ENCODE measurements at regions not wholly inside any gene's neighbourhood (a gene's known extent, or its start where the extent isn't known, plus 50 kb on each side); places are given as distances from the start of the nearest gene placed in this dataset.

DNA sequence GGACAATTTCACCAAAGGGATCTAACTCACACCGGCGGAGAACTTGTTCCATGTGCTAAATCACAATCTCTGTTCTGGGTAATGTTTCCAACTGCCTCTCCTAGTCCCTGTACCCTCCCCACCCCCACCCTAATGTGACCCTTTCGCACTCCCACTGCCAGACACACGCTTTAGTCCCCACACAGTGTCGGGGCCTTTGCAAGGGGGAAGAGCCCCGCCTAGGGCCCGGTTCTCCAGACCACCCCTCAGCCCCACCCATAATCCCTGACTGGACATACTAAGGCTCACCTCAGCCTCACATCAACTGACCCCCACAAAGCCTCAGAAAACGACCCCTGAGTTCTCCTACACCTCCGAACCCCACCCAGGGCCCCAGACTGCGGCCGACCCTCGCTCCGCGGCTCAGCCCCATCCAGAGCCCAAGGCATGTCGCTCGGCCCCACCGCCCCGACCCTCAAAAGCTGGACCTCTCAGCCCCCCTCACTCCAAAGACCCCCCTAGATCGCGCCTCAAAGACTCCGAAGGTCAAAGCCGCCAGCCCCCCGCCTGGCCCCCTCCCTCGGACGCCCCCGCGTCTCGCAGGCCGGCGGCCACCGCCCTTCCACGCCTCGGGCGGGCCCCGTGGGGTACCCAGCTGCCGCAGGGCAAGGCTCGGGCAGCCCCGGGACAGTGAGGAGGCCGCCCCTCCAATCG, 72.0 kb upstream of the MAP4 start:
- H3K79me1 ChIP-seq (ENCODE audit: low read depth in 1 of 2, low read length in 2 of 2), result peaks cover 0 to 37% of the 10 kb centered on the region in 2 experiments; a peak in 3 of 4 replicates
- peak overlapping the region; percentile 98 for H3K9ac ChIP-seq (ENCODE audit: low read depth, low read length)
- BruUV-seq (replicated peaks), result no TSS peak
- H3K4me3 ChIP-seq (ENCODE audit: insufficient read depth, low read depth, low read length), result peak overlapping the region; percentile 83
- H3K4ac ChIP-seq (ENCODE audit: low read depth, low read length), result peak overlapping the region; percentile 97
- H3K14ac ChIP-seq (replicated peaks; ENCODE audit: low read depth, low read length), result peak overlapping the region; percentile 99
- H2BK120ac ChIP-seq (ENCODE audit: low read depth, low read length), result peak overlapping the region; percentile 79
- H3K56ac ChIP-seq (ENCODE audit: extremely low read depth, insufficient read depth, low read length), result peak overlapping the region; percentile 98
- POLR2A ChIA-PET (ENCODE audit: unreplicated experiment), result interaction anchor here (0.6 to 1.0 kb wide), 2 partner anchors 90 to 188 kb away, joined by 3 to 4 read pairs; no protein-coding TSS in a partner anchor
- ATAC-seq (ENCODE audit: low read depth) (peak; percentile 0), DNase-seq (no peak)
- peak overlapping the region; percentile 58 for H4K5ac ChIP-seq (ENCODE audit: low read depth, low read length)
- 0% methylated on average over 13 of the region's 40 CpGs; no CpG with 5 or more reads in 1 of the 2 experiments for WGBS, 2 experiments (ENCODE audit: extremely low coverage in 2 of 2, insufficient read length in 1 of 2)
- H3K9me1 ChIP-seq (ENCODE audit: insufficient read depth, low read length), result peaks cover 2% of the 10 kb centered on the region; the same call in 1 of the 2 replicates
- peak overlapping the region; percentile 31; the same call in 1 of the 2 replicates for H2BK20ac ChIP-seq (ENCODE audit: low read depth, low read length)
- intact Hi-C loops (cut with micrococcal nuclease) (loop anchor here (1.0 to 5.0 kb wide), 3 partner anchors 51 to 96 kb away; no protein-coding TSS in a partner anchor), in situ Hi-C loops (cut with MboI; ENCODE audit: low sequenced_read_pairs) (no loop called here), dilution Hi-C loops (cut with HindIII; ENCODE audit: low sequenced_read_pairs, unreplicated experiment) (no loop called here)
- peak overlapping the region; percentile 72 to 90 for H4K8ac ChIP-seq (ENCODE audit: low read depth in 2 of 2, low read length in 2 of 2)
- H2AFZ ChIP-seq (replicated peaks; ENCODE audit: low read length, poor library complexity), result peak overlapping the region; percentile 100
- peaks cover 47% of the 10 kb centered on the region for H4K20me1 ChIP-seq (ENCODE audit: insufficient read depth, low read length)
- H2AK5ac ChIP-seq (ENCODE audit: low read depth, low read length), result peak overlapping the region; percentile 89
- peak overlapping the region; percentile 99 for H2AK9ac ChIP-seq (replicated peaks; ENCODE audit: low read depth, low read length, poor library complexity)
- H3K27me3 ChIP-seq (ENCODE audit: control insufficient read depth, insufficient read depth, low read length), result no peaks in the 10 kb centered on the region
- peaks cover 4% of the 10 kb centered on the region; the same call in 1 of the 2 replicates for H3K36me3 ChIP-seq (ENCODE audit: control insufficient read depth, insufficient read depth, low read length)
- no peaks in the 10 kb centered on the region for H3K9me3 ChIP-seq (ENCODE audit: control insufficient read depth, insufficient read depth, low read length)
- CTCF ChIA-PET, result interaction anchor here (0.6 to 2.6 kb wide), 5 partner anchors 61 to 230 kb away, joined by 3 to 9 read pairs (median 7); no protein-coding TSS in a partner anchor
- H2BK5ac ChIP-seq (ENCODE audit: low read depth, low read length, poor library complexity, severe bottlenecking), result peak overlapping the region; percentile 84
- H3K4me2 ChIP-seq (ENCODE audit: low read depth, low read length), result peak overlapping the region; percentile 83
- H2BK15ac ChIP-seq (ENCODE audit: low read depth, low read length), result peak overlapping the region; percentile 79
- H3K23ac ChIP-seq (ENCODE audit: low read depth, low read length), result peak overlapping the region; percentile 98
- H4K91ac ChIP-seq (ENCODE audit: insufficient read depth, low read depth, low read length), result peak overlapping the region; percentile 93
- H3K4me1 ChIP-seq (ENCODE audit: control insufficient read depth, insufficient read depth, low read length), result 0 out of 2 replicates have a peak, but pooled peaks cover 6% of the 10 kb centered on the region
- H3K27ac ChIP-seq (ENCODE audit: insufficient read depth, low read length), result peak overlapping the region; percentile 85
- peak overlapping the region; percentile 74 for H3K18ac ChIP-seq (ENCODE audit: low read depth, low read length)
- no peak for TF ChIP-seq SMC3 (IDR thresholded peaks at IDR 0.05; ENCODE audit: low read depth, low read length)
- TF ChIP-seq BHLHE40 (IDR thresholded peaks at IDR 0.05; ENCODE audit: low read depth, low read length), result no peak
- no peak for TF ChIP-seq CHD1 (IDR thresholded peaks at IDR 0.05; ENCODE audit: low read depth, low read length)

Measured in IMR-90 (cell line).